ENCODE measurements at regions not wholly inside any gene's neighbourhood (a gene's known extent, or its start where the extent isn't known, plus 50 kb on each side); places are given as distances from the start of the nearest gene placed in this dataset.
"Not testable (repeated sequence)": the region's sequence is repeated elsewhere in the genome, so short reads cannot be mapped to it uniquely, and the experiment has no call there.

GRCh38 chrX:140038842-140039241, 73.5 kb upstream of the CXorf66 start:
- intact Hi-C loops (cut with DNase I), result no loop called here
- H3K36me3 ChIP-seq, result no peaks in the 10 kb centered on the region
- DNase-seq (no peak), ATAC-seq (no peak)
- no peaks in the 10 kb centered on the region for H3K4me1 ChIP-seq
- no peak overlapping the region for H3K4me3 ChIP-seq
- peaks cover 0 to 24% (median 0%) of the 10 kb centered on the region in 12 donors for H3K9me3 ChIP-seq
- H3K27ac ChIP-seq, result no peak overlapping the region
- peaks cover 0 to 8% (median 0%) of the 10 kb centered on the region in 9 donors for H3K27me3 ChIP-seq
- TF ChIP-seq CTCF (IDR thresholded peaks at IDR 0.05) (no peak), POLR2A (IDR thresholded peaks at IDR 0.05) (no peak)

GRCh38 chrX:140034916-140035315, 69.6 kb upstream of the CXorf66 start:
- intact Hi-C loops (cut with DNase I), result no loop called here
- Histone ChIP-seq H3K36me3 (no peaks in the 10 kb centered on the region), H3K27ac (no peak overlapping the region), H3K4me3 (no peak overlapping the region), H3K9me3 (peaks cover 0 to 15% (median 0%) of the 10 kb centered on the region in 12 donors), H3K27me3 (peaks cover 0 to 5% (median 0%) of the 10 kb centered on the region in 9 donors), H3K4me1 (no peaks in the 10 kb centered on the region)
- DNase-seq, result no peak
- no peak for ATAC-seq
- no peak for TF ChIP-seq CTCF (IDR thresholded peaks at IDR 0.05)
- TF ChIP-seq POLR2A (IDR thresholded peaks at IDR 0.05), result no peak
- 6 to 19% (median 12%) methylated on average over 4 of the region's 4 CpGs for WGBS, 4 donors

GRCh38 chrX:140022482-140022881, 57.2 kb upstream of the CXorf66 start:
- Histone ChIP-seq H3K27me3 (no peaks in the 10 kb centered on the region), H3K4me3 (no peak overlapping the region), H3K4me1 (no peaks in the 10 kb centered on the region), H3K27ac (no peak overlapping the region), H3K9me3 (no peaks in the 10 kb centered on the region), H3K36me3 (no peaks in the 10 kb centered on the region)
- WGBS, 4 donors, result 72 to 94% (median 80%) methylated on average over 1 of the region's 1 CpG
- intact Hi-C loops (cut with DNase I), result no loop called here
- no peak for TF ChIP-seq POLR2A (IDR thresholded peaks at IDR 0.05)
- TF ChIP-seq CTCF (IDR thresholded peaks at IDR 0.05), result no peak
- no peak for ATAC-seq
- no peak for DNase-seq

GRCh38 chrX:140019134-140019533, 53.8 kb upstream of the CXorf66 start:
- intact Hi-C loops (cut with DNase I); H3K4me3 ChIP-seq; ATAC-seq; H3K9me3 ChIP-seq; H3K4me1 ChIP-seq; DNase-seq; H3K36me3 ChIP-seq; H3K27ac ChIP-seq; H3K27me3 ChIP-seq: not testable (repeated sequence)
- 71 to 89% (median 73%) methylated on average over 1 of the region's 3 CpGs; no CpG with 5 or more reads in 1 of the 4 donors for WGBS, 4 donors
